HG02970 (cell line): ENCODE measurements at regions not wholly inside any gene's neighbourhood (a gene's known extent, or its start where the extent isn't known, plus 50 kb on each side); places are given as distances from the start of the nearest gene placed in this dataset.

Experiments used
- ATAC-seq: cut with Tn5 transposase; IDR thresholded peaks from one replicate; pipeline ENCODE4 v1.9.1; 2021; ENCODE audit warnings: mild to moderate bottlenecking, moderate library complexity, moderate number of reproducible peaks; ENCODE audit not compliant: unreplicated experiment, low FRiP score

GRCh38 chr2:224325941-224326340 lies 76.0 kb downstream of the FAM124B start:
- ATAC-seq: no peak

GRCh38 chr2:224324604-224325003 lies 77.3 kb downstream of the FAM124B start:
- no peak for ATAC-seq

GRCh38 chr2:224320660-224321059 lies 81.2 kb downstream of the FAM124B start:
- ATAC-seq: no peak

- no peak for ATAC-seq
Observed at GRCh38 chr2:224319750-224320149, 82.2 kb downstream of the FAM124B start.

GRCh38 chr2:224312741-224313140 lies 89.2 kb downstream of the FAM124B start:
- ATAC-seq: no peak

GRCh38 chr2:224310943-224311625 lies 90.8 kb downstream of the FAM124B start:
- no peak for ATAC-seq

- ATAC-seq: no peak
Observed at GRCh38 chr2:224309176-224309575, 92.7 kb downstream of the FAM124B start.

GRCh38 chr2:224308272-224308911 lies 93.5 kb downstream of the FAM124B start:
- ATAC-seq: peak; percentile 77

- no peak for ATAC-seq
Observed at GRCh38 chr2:224302952-224303351, 99.0 kb downstream of the FAM124B start.

- ATAC-seq: no peak
Observed at GRCh38 chr2:224293976-224294375, 107.9 kb downstream of the FAM124B start.

GRCh38 chr2:224287531-224287930 lies 114.4 kb downstream of the FAM124B start:
- no peak for ATAC-seq

GRCh38 chr2:224286923-224287322 lies 115.0 kb downstream of the FAM124B start:
- no peak for ATAC-seq

GRCh38 chr2:224284134-224284946 lies 117.6 kb downstream of the FAM124B start:
- ATAC-seq: no peak

- ATAC-seq: no peak
Observed at GRCh38 chr2:224283466-224283965, 118.4 kb downstream of the FAM124B start.

GRCh38 chr2:224281374-224281773 lies 120.5 kb downstream of the FAM124B start:
- ATAC-seq: no peak

GRCh38 chr2:224278531-224278930 lies 123.4 kb downstream of the FAM124B start:
- no peak for ATAC-seq

GRCh38 chr2:224276251-224276650 lies 125.7 kb downstream of the FAM124B start:
- no peak for ATAC-seq

GRCh38 chr2:224272237-224272910 lies 129.5 kb downstream of the FAM124B start:
- ATAC-seq: no peak

GRCh38 chr2:224271617-224272236 lies 130.2 kb downstream of the FAM124B start:
- ATAC-seq: no peak

GRCh38 chr2:224268441-224268840 lies 133.5 kb downstream of the FAM124B start:
- no peak for ATAC-seq
